ENCODE measurements at regions not wholly inside any gene's neighbourhood (a gene's known extent, or its start where the extent isn't known, plus 50 kb on each side); places are given as distances from the start of the nearest gene placed in this dataset.

DNA sequence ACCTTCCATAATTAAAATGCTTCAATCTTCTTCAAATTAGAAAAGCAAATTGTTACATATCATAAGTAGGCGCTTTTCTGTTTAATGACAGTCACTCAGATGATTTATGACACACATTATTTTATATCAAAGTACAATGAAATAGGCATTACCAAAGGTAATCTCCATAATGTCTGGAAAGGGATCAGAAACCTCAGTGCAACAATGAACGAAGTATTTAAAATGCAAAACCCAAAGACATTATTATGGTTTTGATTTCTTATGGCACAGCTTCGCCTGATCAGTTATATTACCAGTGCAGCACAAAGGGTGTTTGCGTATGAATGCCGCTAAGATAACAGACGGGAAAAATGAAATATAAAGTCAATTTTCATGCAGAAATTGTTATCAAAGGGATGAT, 162.2 kb upstream of the MEIS1 start (continued):
- TF ChIP-seq MAX (IDR thresholded peaks at IDR 0.05; ENCODE audit: low read depth) (no peak), USF1 (IDR thresholded peaks at IDR 0.05; ENCODE audit: borderline replicate concordance, low read depth) (no peak), CHD2 (IDR thresholded peaks at IDR 0.05; ENCODE audit: low read length, partially characterized antibody) (no peak), IRF3 (IDR thresholded peaks at IDR 0.05; ENCODE audit: low read depth, low read length) (no peak), FOXM1 (IDR thresholded peaks at IDR 0.05; ENCODE audit: low read depth) (no peak), FOXJ3 (CRISPR knock-in tag; IDR thresholded peaks at IDR 0.05) (no peak), MXI1 (IDR thresholded peaks at IDR 0.05; ENCODE audit: low read depth, low read length) (no peak), TEAD4 (IDR thresholded peaks at IDR 0.05; ENCODE audit: borderline replicate concordance, insufficient read depth) (no peak), EZH2phosphoT487 (IDR thresholded peaks at IDR 0.05; ENCODE audit: borderline replicate concordance, low read depth) (no peak)

- no peaks in the 10 kb centered on the region for H3K4me1 ChIP-seq (ENCODE audit: control insufficient read depth in 1 of 2, insufficient read depth in 2 of 2, low read depth in 1 of 2, low read length in 1 of 2)
- H3K9me2 ChIP-seq: no peaks in the 10 kb centered on the region
- no peaks in the 10 kb centered on the region for H3K9me3 ChIP-seq
- no peaks in the 10 kb centered on the region for H3K36me3 ChIP-seq (replicated peaks in 1 of 2; ENCODE audit: control insufficient read depth in 1 of 2, insufficient read depth in 2 of 2, low read length in 1 of 2)
- no peak overlapping the region for H3K9ac ChIP-seq
- H3K4me2 ChIP-seq: no peak overlapping the region
- no peak for DNase-seq
- ChIA-PET CTCF (interaction anchor here (1.5 kb wide), 1 partner anchor 10 kb away, joined by 5 read pairs; no protein-coding TSS in a partner anchor), POLR2A (no interaction called here)
- 26% methylated on average over 2 of the region's 2 CpGs for WGBS (ENCODE audit: low lambda C conversion rate)
- H4K20me1 ChIP-seq (ENCODE audit: insufficient read depth): no peaks in the 10 kb centered on the region
- H3K79me2 ChIP-seq (ENCODE audit: insufficient read depth): no peaks in the 10 kb centered on the region
- no peaks in the 10 kb centered on the region for H3F3A ChIP-seq (replicated peaks; ENCODE audit: insufficient read depth)
- H3K4me3 ChIP-seq (ENCODE audit: low read depth in 2 of 2, low read length in 1 of 2): no peak overlapping the region
- H3K27me3 ChIP-seq (ENCODE audit: insufficient read depth): no peaks in the 10 kb centered on the region
- no peak overlapping the region for H3K27ac ChIP-seq (ENCODE audit: low read depth in 2 of 2, low read length in 1 of 2)
- H2AFZ ChIP-seq (ENCODE audit: low read depth): no peak overlapping the region
- TF ChIP-seq ELF1 (IDR thresholded peaks at IDR 0.05): no peak
- no peak for TF ChIP-seq TAF1 (IDR thresholded peaks at IDR 0.05; ENCODE audit: borderline replicate concordance, low read depth, low read length)
- no peak for TF ChIP-seq NRF1 (IDR thresholded peaks at IDR 0.05; ENCODE audit: low read depth, low read length)
- TF ChIP-seq MEF2A (IDR thresholded peaks at IDR 0.05; ENCODE audit: borderline replicate concordance, low read depth): no peak
- TF ChIP-seq SMC3 (IDR thresholded peaks at IDR 0.05; ENCODE audit: low read depth, low read length): no peak
- no peak for TF ChIP-seq MXI1 (IDR thresholded peaks at IDR 0.05; ENCODE audit: low read depth, low read length)
- TF ChIP-seq, protein P1, sequence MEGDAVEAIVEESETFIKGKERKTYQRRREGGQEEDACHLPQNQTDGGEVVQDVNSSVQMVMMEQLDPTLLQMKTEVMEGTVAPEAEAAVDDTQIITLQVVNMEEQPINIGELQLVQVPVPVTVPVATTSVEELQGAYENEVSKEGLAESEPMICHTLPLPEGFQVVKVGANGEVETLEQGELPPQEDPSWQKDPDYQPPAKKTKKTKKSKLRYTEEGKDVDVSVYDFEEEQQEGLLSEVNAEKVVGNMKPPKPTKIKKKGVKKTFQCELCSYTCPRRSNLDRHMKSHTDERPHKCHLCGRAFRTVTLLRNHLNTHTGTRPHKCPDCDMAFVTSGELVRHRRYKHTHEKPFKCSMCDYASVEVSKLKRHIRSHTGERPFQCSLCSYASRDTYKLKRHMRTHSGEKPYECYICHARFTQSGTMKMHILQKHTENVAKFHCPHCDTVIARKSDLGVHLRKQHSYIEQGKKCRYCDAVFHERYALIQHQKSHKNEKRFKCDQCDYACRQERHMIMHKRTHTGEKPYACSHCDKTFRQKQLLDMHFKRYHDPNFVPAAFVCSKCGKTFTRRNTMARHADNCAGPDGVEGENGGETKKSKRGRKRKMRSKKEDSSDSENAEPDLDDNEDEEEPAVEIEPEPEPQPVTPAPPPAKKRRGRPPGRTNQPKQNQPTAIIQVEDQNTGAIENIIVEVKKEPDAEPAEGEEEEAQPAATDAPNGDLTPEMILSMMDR (IDR thresholded peaks at IDR 0.05): no peak
- no peak for TF ChIP-seq JUND (IDR thresholded peaks at IDR 0.05)
- TF ChIP-seq TEAD4 (IDR thresholded peaks at IDR 0.05; ENCODE audit: borderline replicate concordance, insufficient read depth): no peak
- TF ChIP-seq, protein P2, sequence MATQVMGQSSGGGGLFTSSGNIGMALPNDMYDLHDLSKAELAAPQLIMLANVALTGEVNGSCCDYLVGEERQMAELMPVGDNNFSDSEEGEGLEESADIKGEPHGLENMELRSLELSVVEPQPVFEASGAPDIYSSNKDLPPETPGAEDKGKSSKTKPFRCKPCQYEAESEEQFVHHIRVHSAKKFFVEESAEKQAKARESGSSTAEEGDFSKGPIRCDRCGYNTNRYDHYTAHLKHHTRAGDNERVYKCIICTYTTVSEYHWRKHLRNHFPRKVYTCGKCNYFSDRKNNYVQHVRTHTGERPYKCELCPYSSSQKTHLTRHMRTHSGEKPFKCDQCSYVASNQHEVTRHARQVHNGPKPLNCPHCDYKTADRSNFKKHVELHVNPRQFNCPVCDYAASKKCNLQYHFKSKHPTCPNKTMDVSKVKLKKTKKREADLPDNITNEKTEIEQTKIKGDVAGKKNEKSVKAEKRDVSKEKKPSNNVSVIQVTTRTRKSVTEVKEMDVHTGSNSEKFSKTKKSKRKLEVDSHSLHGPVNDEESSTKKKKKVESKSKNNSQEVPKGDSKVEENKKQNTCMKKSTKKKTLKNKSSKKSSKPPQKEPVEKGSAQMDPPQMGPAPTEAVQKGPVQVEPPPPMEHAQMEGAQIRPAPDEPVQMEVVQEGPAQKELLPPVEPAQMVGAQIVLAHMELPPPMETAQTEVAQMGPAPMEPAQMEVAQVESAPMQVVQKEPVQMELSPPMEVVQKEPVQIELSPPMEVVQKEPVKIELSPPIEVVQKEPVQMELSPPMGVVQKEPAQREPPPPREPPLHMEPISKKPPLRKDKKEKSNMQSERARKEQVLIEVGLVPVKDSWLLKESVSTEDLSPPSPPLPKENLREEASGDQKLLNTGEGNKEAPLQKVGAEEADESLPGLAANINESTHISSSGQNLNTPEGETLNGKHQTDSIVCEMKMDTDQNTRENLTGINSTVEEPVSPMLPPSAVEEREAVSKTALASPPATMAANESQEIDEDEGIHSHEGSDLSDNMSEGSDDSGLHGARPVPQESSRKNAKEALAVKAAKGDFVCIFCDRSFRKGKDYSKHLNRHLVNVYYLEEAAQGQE (IDR thresholded peaks at IDR 0.05; ENCODE audit: low read depth, low read length): no peak
- TF ChIP-seq, protein P3, sequence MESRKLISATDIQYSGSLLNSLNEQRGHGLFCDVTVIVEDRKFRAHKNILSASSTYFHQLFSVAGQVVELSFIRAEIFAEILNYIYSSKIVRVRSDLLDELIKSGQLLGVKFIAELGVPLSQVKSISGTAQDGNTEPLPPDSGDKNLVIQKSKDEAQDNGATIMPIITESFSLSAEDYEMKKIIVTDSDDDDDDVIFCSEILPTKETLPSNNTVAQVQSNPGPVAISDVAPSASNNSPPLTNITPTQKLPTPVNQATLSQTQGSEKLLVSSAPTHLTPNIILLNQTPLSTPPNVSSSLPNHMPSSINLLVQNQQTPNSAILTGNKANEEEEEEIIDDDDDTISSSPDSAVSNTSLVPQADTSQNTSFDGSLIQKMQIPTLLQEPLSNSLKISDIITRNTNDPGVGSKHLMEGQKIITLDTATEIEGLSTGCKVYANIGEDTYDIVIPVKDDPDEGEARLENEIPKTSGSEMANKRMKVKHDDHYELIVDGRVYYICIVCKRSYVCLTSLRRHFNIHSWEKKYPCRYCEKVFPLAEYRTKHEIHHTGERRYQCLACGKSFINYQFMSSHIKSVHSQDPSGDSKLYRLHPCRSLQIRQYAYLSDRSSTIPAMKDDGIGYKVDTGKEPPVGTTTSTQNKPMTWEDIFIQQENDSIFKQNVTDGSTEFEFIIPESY (IDR thresholded peaks at IDR 0.05; ENCODE audit: borderline replicate concordance, low read depth): no peak
- no peak for TF ChIP-seq RCOR1 (IDR thresholded peaks at IDR 0.05; ENCODE audit: low read length)
- TF ChIP-seq RAD21 (IDR thresholded peaks at IDR 0.05; ENCODE audit: low read length): no peak
- TF ChIP-seq FOXJ3 (CRISPR knock-in tag; IDR thresholded peaks at IDR 0.05): no peak
- TF ChIP-seq RFX5 (IDR thresholded peaks at IDR 0.05; ENCODE audit: low read length): no peak
- TF ChIP-seq GABPA (IDR thresholded peaks at IDR 0.05; ENCODE audit: low read depth): no peak
- no peak for TF ChIP-seq SIN3A (IDR thresholded peaks at IDR 0.05; ENCODE audit: borderline replicate concordance, low read depth, low read length)
These were observed 163.1 kb upstream of the MEIS1 start for GRCh38 chr2:66271777-66272176.
